ENCODE measurements at regions not wholly inside any gene's neighbourhood (a gene's known extent, or its start where the extent isn't known, plus 50 kb on each side); places are given as distances from the start of the nearest gene placed in this dataset.

DNA sequence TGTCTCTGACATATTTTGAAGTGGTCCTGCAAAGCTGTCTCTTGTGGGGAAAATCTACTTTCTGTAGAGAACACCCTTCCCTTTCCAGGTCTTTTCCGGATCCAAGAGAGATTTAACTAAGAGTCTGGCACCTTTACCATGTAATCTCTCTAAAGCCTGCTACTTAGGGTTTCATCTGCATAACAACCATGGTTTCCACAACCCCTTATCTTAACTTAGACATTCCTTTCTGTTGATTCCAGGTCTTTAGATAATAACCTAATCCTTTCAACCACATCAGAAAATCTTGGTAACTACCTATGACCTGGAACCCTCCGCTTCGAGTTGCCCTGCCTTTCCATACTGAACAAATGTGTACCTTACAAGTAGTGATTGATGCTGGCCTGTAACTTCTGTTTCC is 243.6 kb upstream of the PTER start:
- no peak for TF ChIP-seq ZNF8 (CRISPR knock-in tag; IDR thresholded peaks at IDR 0.05)
- no peak for TF ChIP-seq OSR1 (CRISPR knock-in tag; IDR thresholded peaks at IDR 0.05)
- TF ChIP-seq ZFP30 (CRISPR knock-in tag; IDR thresholded peaks at IDR 0.05): no peak
- no peak for TF ChIP-seq CSDC2 (CRISPR knock-in tag; IDR thresholded peaks at IDR 0.05)
- TF ChIP-seq ESRRG (CRISPR knock-in tag; IDR thresholded peaks at IDR 0.05): no peak
